GM12865 (cell line): ENCODE measurements at regions not wholly inside any gene's neighbourhood (a gene's known extent, or its start where the extent isn't known, plus 50 kb on each side); places are given as distances from the start of the nearest gene placed in this dataset.
"Not testable (repeated sequence)": the region's sequence is repeated elsewhere in the genome, so short reads cannot be mapped to it uniquely, and the experiment has no call there.

ENCODE experiments used
- DNase-seq: peaks from one replicate; pipeline ENCODE4 v3.0.0; 2010; ENCODE audit warnings: low read depth
- H3K4me3 ChIP-seq: 2 replicates; pipeline ENCODE4 v1.5.1; 2011; ENCODE audit warnings: mild to moderate bottlenecking, low read depth, low read length, control low read depth
- TF ChIP-seq, protein P1 (sequence below): IDR thresholded peaks from 2 replicates; pipeline ENCODE4 v1.5.1; 2011; ENCODE audit warnings: low read length, control low read depth, low read depth, inconsistent platforms; ENCODE audit not compliant: insufficient read depth; ENCODE audit errors: missing control alignments

GRCh38 chr13:80705371-80706163, 364.6 kb upstream of the SPRY2 start:
- TF ChIP-seq, protein P1, sequence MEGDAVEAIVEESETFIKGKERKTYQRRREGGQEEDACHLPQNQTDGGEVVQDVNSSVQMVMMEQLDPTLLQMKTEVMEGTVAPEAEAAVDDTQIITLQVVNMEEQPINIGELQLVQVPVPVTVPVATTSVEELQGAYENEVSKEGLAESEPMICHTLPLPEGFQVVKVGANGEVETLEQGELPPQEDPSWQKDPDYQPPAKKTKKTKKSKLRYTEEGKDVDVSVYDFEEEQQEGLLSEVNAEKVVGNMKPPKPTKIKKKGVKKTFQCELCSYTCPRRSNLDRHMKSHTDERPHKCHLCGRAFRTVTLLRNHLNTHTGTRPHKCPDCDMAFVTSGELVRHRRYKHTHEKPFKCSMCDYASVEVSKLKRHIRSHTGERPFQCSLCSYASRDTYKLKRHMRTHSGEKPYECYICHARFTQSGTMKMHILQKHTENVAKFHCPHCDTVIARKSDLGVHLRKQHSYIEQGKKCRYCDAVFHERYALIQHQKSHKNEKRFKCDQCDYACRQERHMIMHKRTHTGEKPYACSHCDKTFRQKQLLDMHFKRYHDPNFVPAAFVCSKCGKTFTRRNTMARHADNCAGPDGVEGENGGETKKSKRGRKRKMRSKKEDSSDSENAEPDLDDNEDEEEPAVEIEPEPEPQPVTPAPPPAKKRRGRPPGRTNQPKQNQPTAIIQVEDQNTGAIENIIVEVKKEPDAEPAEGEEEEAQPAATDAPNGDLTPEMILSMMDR, result no peak
- no peak overlapping the region for H3K4me3 ChIP-seq
- no peak for DNase-seq

DNA sequence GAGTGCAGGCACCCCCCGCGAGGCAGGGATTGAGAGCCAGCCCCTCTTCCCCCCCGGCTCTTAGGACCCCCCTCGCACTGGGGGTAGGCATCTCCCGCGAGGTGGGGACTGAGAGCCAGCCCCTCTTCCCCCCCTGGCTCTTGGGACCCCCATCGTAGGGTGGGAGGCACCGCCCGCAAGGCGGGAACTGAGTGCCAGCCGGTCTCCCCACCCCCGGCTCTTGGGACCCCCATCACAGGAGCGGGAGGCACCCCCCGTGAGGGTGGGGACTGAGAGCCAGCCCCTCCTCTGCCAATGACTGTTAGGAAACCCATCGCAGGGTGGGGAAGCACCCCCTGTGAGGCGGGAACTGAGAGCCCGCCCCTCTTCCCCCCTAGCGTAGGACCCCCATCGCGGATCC, 363.4 kb upstream of the SPRY2 start:
- TF ChIP-seq, protein P1, result no peak
- no peak overlapping the region for H3K4me3 ChIP-seq
- DNase-seq, result no peak

- no peak overlapping the region for H3K4me3 ChIP-seq
- DNase-seq, result no peak
- TF ChIP-seq, protein P1, result no peak
These were observed 354.9 kb upstream of the SPRY2 start for GRCh38 chr13:80695841-80696240.

GRCh38 chr13:80691814-80692213, 350.9 kb upstream of the SPRY2 start:
- H3K4me3 ChIP-seq, DNase-seq: not testable (repeated sequence)

GRCh38 chr13:80690208-80690607, 349.3 kb upstream of the SPRY2 start:
- no peak for DNase-seq
- TF ChIP-seq, protein P1, result no peak
- H3K4me3 ChIP-seq, result no peak overlapping the region

GRCh38 chr13:80688593-80688992, 347.7 kb upstream of the SPRY2 start:
- H3K4me3 ChIP-seq, result no peak overlapping the region
- TF ChIP-seq, protein P1, result no peak
- DNase-seq, result no peak

GRCh38 chr13:80685942-80686341, 345.0 kb upstream of the SPRY2 start:
- TF ChIP-seq, protein P1, result no peak
- no peak overlapping the region for H3K4me3 ChIP-seq
- no peak for DNase-seq
